OCI-LY3 (cell line): ENCODE measurements at regions not wholly inside any gene's neighbourhood (a gene's known extent, or its start where the extent isn't known, plus 50 kb on each side); places are given as distances from the start of the nearest gene placed in this dataset.
A peak's percentile ranks its signal among the peaks of the same experiment; 100 is the strongest.

Experiments used
- H2AFZ ChIP-seq: fragments of 200-600, 300-600 bp; shearing (Covaris generic); 2 replicates; pipeline ENCODE4 v1.6.0; 2014; ENCODE audit warnings: antibody characterized with exemption, low read depth, low read length
- H3K27ac ChIP-seq: fragments of 200-600, 300-600 bp; sonication (generic); 2 replicates; pipeline ENCODE4 v1.5.1; 2014; ENCODE audit warnings: mild to moderate bottlenecking, low read length, moderate library complexity, mixed read lengths
- H3K27me3 ChIP-seq: fragments of 200-600, 300-600 bp; sonication (generic); 2 replicates; pipeline ENCODE4 v1.6.1; 2014; ENCODE audit warnings: low read depth, low read length, mixed read lengths
- H3K36me3 ChIP-seq: fragments of 200-600, 300-600 bp; sonication (generic); replicated peaks from 2 replicates; pipeline ENCODE3; 2014; ENCODE audit warnings: low read depth, low read length, mixed read lengths
- H3K4me1 ChIP-seq: fragments of 300-600, 200-600 bp; sonication (generic); 2 replicates; pipeline ENCODE4 v1.6.1; 2014; ENCODE audit warnings: low read length, mixed read lengths
- H3K4me2 ChIP-seq: fragments of 200-600, 300-600 bp; sonication (generic); 2 replicates; pipeline ENCODE4 v1.6.1; 2014; ENCODE audit warnings: low read length, mixed read lengths
- H3K4me3 ChIP-seq: fragments of 300-600, 200-600 bp; sonication (generic); 2 replicates; pipeline ENCODE4 v1.5.1; 2014; ENCODE audit warnings: antibody characterized with exemption, mild to moderate bottlenecking, low read length, moderate library complexity
- H3K79me2 ChIP-seq: fragments of 300-600, 200-600 bp; shearing (Covaris generic); 2 replicates; pipeline ENCODE4 v1.6.1; 2014; ENCODE audit warnings: mild to moderate bottlenecking, low read length, mixed read lengths
- H3K9ac ChIP-seq: fragments of 300-600, 200-600 bp; shearing (Covaris generic); 2 replicates; pipeline ENCODE4 v1.6.0; 2014; ENCODE audit warnings: mild to moderate bottlenecking, low read length, moderate library complexity
- H3K9me3 ChIP-seq: fragments of 200-600, 300-600 bp; shearing (Covaris generic); 2 replicates; pipeline ENCODE4 v1.6.1; 2014; ENCODE audit warnings: low read length, mixed read lengths; ENCODE audit not compliant: insufficient read depth
- H4K20me1 ChIP-seq: fragments of 200-600, 300-600 bp; sonication (generic); 2 replicates; pipeline ENCODE4 v1.6.1; 2016; ENCODE audit warnings: low read length, mixed read lengths; ENCODE audit not compliant: insufficient read depth
- CTCF ChIP-seq: fragments of 200-600, 300-600 bp; sonication (generic); IDR thresholded peaks from 2 replicates; pipeline ENCODE4 v1.5.1; 2014; ENCODE audit warnings: antibody characterized with exemption, low read length, low read depth
- EZH2phosphoT487 ChIP-seq: fragments of 200-600 bp; shearing (Covaris generic); IDR thresholded peaks from 2 replicates; pipeline ENCODE4 v1.6.1; 2018; ENCODE audit warnings: antibody characterized with exemption, mixed run types, low read depth

DNA sequence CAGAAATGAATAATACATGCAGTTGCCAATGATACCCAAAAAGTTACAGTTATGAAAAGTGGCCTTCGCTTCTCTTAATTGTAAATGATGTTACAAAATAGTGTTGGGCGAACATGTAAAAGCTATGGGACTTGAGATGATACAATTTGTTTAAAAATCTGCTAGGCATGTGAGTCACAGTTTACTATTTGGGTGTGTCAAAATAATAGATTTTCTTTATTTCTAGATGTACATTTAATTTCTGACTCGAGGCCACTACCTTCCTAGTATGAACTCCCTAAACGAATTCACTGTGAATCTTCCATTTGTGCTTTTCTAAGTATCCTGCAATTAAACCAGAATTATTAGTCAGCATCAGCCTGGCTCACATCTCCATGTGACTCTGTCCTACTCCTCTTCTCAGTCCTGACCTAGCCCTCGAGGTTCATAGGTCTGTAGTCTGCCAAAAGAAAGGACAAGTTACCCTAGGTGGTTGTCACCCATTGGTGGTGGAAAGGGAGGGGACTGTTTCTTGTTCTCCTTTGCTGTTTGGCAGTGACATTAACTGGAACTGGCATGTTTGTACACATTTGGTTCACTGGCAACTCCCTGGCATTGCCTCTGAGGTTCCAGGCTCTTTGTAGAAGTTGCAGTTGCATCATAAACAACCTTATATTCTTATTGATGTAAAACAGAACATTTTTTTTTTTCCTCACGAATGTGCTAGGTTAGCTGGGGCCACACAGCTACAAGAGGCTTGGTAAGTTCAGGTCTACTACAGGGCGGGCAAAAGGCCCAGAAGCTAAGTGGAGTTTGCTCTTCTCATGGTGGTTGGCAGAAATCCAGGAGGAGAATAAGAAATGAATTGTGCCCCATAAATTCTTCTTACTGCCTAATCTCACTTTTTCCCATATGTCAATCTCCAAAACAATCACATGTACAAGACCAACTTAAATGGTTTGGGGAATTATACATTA, 746.5 kb upstream of the ADAMTS5 start:
- no peaks in the 10 kb centered on the region for H3K9me3 ChIP-seq
- no peak overlapping the region for H3K27ac ChIP-seq
- TF ChIP-seq EZH2phosphoT487 (no peak), CTCF (no peak)

GRCh38 chr21:27704567-27705166, 737.8 kb upstream of the ADAMTS5 start:
- TF ChIP-seq EZH2phosphoT487, result no peak
- TF ChIP-seq CTCF, result no peak
- no peaks in the 10 kb centered on the region for H3K36me3 ChIP-seq
- no peak overlapping the region for H3K4me3 ChIP-seq
- no peaks in the 10 kb centered on the region for H3K79me2 ChIP-seq
- H3K4me1 ChIP-seq, result peaks cover 7% of the 10 kb centered on the region
- H2AFZ ChIP-seq, result no peak overlapping the region
- no peak overlapping the region for H3K9ac ChIP-seq
- no peak overlapping the region for H3K27ac ChIP-seq
- H3K9me3 ChIP-seq, result no peaks in the 10 kb centered on the region
- no peaks in the 10 kb centered on the region for H3K27me3 ChIP-seq
- no peaks in the 10 kb centered on the region for H4K20me1 ChIP-seq
- no peak overlapping the region for H3K4me2 ChIP-seq

More for the DNA sequence above, 746.5 kb upstream of the ADAMTS5 start:
- Histone ChIP-seq H3K4me3 (no peak overlapping the region), H3K27me3 (no peaks in the 10 kb centered on the region), H4K20me1 (no peaks in the 10 kb centered on the region), H3K9ac (no peak overlapping the region), H2AFZ (no peak overlapping the region), H3K79me2 (no peaks in the 10 kb centered on the region), H3K4me2 (no peak overlapping the region), H3K4me1 (peaks cover 5% of the 10 kb centered on the region; the same call in 1 of the 2 replicates), H3K36me3 (no peaks in the 10 kb centered on the region)

GRCh38 chr21:27703791-27704190, 736.9 kb upstream of the ADAMTS5 start:
- Histone ChIP-seq H3K27ac (no peak overlapping the region), H3K36me3 (no peaks in the 10 kb centered on the region), H2AFZ (peak overlapping the region; percentile 23; the same call in 1 of the 2 replicates), H3K4me3 (no peak overlapping the region), H4K20me1 (no peaks in the 10 kb centered on the region), H3K4me2 (no peak overlapping the region), H3K27me3 (no peaks in the 10 kb centered on the region), H3K9ac (no peak overlapping the region), H3K4me1 (peaks cover 7% of the 10 kb centered on the region), H3K79me2 (no peaks in the 10 kb centered on the region), H3K9me3 (no peaks in the 10 kb centered on the region)
- no peak for TF ChIP-seq CTCF
- TF ChIP-seq EZH2phosphoT487, result no peak

- Histone ChIP-seq H3K79me2 (no peaks in the 10 kb centered on the region), H3K27ac (no peak overlapping the region), H3K4me2 (peak overlapping the region; percentile 60), H3K27me3 (no peaks in the 10 kb centered on the region), H3K9ac (no peak overlapping the region), H3K9me3 (no peaks in the 10 kb centered on the region), H4K20me1 (no peaks in the 10 kb centered on the region), H2AFZ (peak overlapping the region; percentile 51), H3K4me3 (peak overlapping the region; percentile 72), H3K4me1 (peaks cover 7% of the 10 kb centered on the region), H3K36me3 (no peaks in the 10 kb centered on the region)
- TF ChIP-seq EZH2phosphoT487, result no peak
- peak; percentile 90 for TF ChIP-seq CTCF
These were observed 734.2 kb upstream of the ADAMTS5 start for GRCh38 chr21:27700974-27701614.
